SK-N-SH (cell line): ENCODE measurements at regions not wholly inside any gene's neighbourhood (a gene's known extent, or its start where the extent isn't known, plus 50 kb on each side); places are given as distances from the start of the nearest gene placed in this dataset.

ENCODE experiments used
- CTCF ChIA-PET: fragments of 300-600, 350-600 bp; formaldehyde crosslinking; extraction: SDS; loops from one replicate; lab custom pipeline; 2021; lab: Yijun Ruan, JAX
- POLR2A ChIA-PET: fragments of 350-600 bp; sonication (Branson Sonifier 250); formaldehyde crosslinking; extraction: SDS; loops from one replicate; lab custom pipeline; 2020; ENCODE audit warnings: antibody characterized with exemption, inconsistent platforms; lab: Yijun Ruan, JAX
- DNase-seq: peaks from one replicate; pipeline ENCODE4 v3.0.0; 2012
- H2AFZ ChIP-seq: fragments of 200-600 bp; sonication (generic); 2 replicates; pipeline ENCODE4 v1.8.1; 2016; ENCODE audit warnings: antibody characterized with exemption, mild to moderate bottlenecking, low read depth
- H3F3A ChIP-seq: fragments of 200-600 bp; sonication (generic); replicated peaks from 2 replicates; pipeline ENCODE3; 2016; ENCODE audit warnings: antibody characterized with exemption, mild to moderate bottlenecking; ENCODE audit not compliant: insufficient read depth
- H3K27ac ChIP-seq, 2 experiments: fragments of 200-500 bp in 1 of 2; fragments of 200-600 bp in 1 of 2; sonication (Bioruptor generic) in 1 of 2; sonication (generic), shearing (Covaris generic) in 1 of 2; 2 replicates each; pipeline versions ENCODE4 v1.5.1 to v1.6.1; 2014 to 2016; ENCODE audit warnings: low read depth in 2 of 2, inconsistent platforms in 1 of 2, low read length in 1 of 2, mild to moderate bottlenecking in 1 of 2, mixed read lengths in 1 of 2
- H3K27me3 ChIP-seq: fragments of 200-600 bp; sonication (generic), shearing (Covaris generic); 2 replicates; pipeline ENCODE4 v1.6.1; 2016; ENCODE audit warnings: mixed run types; ENCODE audit not compliant: insufficient read depth
- H3K36me3 ChIP-seq, 2 experiments: fragments of 200-500 bp in 1 of 2; fragments of 200-600 bp in 1 of 2; sonication (Bioruptor generic) in 1 of 2; sonication (generic) in 1 of 2; replicated peaks in 1 of 2; 2 replicates each; pipeline versions ENCODE3 to v1.5.1; 2014 to 2016; ENCODE audit warnings: low read length in 1 of 2, mild to moderate bottlenecking in 1 of 2; ENCODE audit not compliant: insufficient read depth in 2 of 2, control insufficient read depth in 1 of 2
- H3K4me1 ChIP-seq, 2 experiments: fragments of 200-500 bp in 1 of 2; fragments of 200-600 bp in 1 of 2; sonication (Bioruptor generic) in 1 of 2; sonication (generic), shearing (Covaris generic) in 1 of 2; 2 replicates each; pipeline versions ENCODE4 v1.5.1 to v1.6.1; 2014 to 2016; ENCODE audit warnings: low read depth in 1 of 2, low read length in 1 of 2, mixed run types in 1 of 2; ENCODE audit not compliant: insufficient read depth in 2 of 2, control insufficient read depth in 1 of 2
- H3K4me2 ChIP-seq: fragments of 200-600 bp; sonication (generic), shearing (Covaris generic); 2 replicates; pipeline ENCODE4 v1.6.1; 2017; ENCODE audit warnings: mixed run types
- H3K4me3 ChIP-seq, 2 experiments: fragments of 200-500 bp in 1 of 2; fragments of 200-600 bp in 1 of 2; sonication (Bioruptor generic) in 1 of 2; sonication (generic), shearing (Covaris generic) in 1 of 2; 2 replicates each; pipeline versions ENCODE4 v1.5.1 to v1.8.1; 2014 to 2016; ENCODE audit warnings: low read depth in 2 of 2, inconsistent platforms in 1 of 2, low read length in 1 of 2, mild to moderate bottlenecking in 1 of 2, mixed read lengths in 1 of 2, moderate library complexity in 1 of 2
- H3K79me2 ChIP-seq: fragments of 200-600 bp; sonication (generic); 2 replicates; pipeline ENCODE4 v1.8.1; 2017; ENCODE audit warnings: mild to moderate bottlenecking; ENCODE audit not compliant: insufficient read depth
- H3K9ac ChIP-seq: fragments of 200-600 bp; sonication (generic); 2 replicates; pipeline ENCODE4 v1.6.1; 2017; ENCODE audit warnings: mixed run types
- H3K9me2 ChIP-seq: fragments of 200-600 bp; sonication (generic); 2 replicates; pipeline ENCODE4 v1.6.1; 2017; ENCODE audit warnings: mixed run types
- H3K9me3 ChIP-seq: fragments of 200-600 bp; sonication (generic); 2 replicates; pipeline ENCODE4 v1.6.1; 2017; ENCODE audit warnings: mixed run types, mild to moderate bottlenecking, moderate library complexity
- H4K20me1 ChIP-seq: fragments of 200-600 bp; sonication (generic); 2 replicates; pipeline ENCODE4 v1.6.1; 2017; ENCODE audit warnings: mild to moderate bottlenecking, mixed run types; ENCODE audit not compliant: insufficient read depth
- CHD2 ChIP-seq: fragments of 150-350 bp; IDR thresholded peaks from 2 replicates; pipeline ENCODE4 v1.6.1; 2018; ENCODE audit warnings: low read length; ENCODE audit not compliant: partially characterized antibody
- CTCF ChIP-seq: fragments of 200-600 bp; sonication (generic); IDR thresholded peaks from 2 replicates; pipeline ENCODE4 v1.6.1; 2017; ENCODE audit warnings: antibody characterized with exemption, mild to moderate bottlenecking, moderate library complexity
- ELF1 ChIP-seq: IDR thresholded peaks from 2 replicates; pipeline ENCODE4 v1.4.0; 2012
- EP300 ChIP-seq, 2 experiments: IDR thresholded peaks; 2 replicates each; pipeline versions ENCODE4 v1.4.0 to v1.6.1; 2012; ENCODE audit warnings: borderline replicate concordance in 1 of 2, low read depth in 1 of 2, low read length in 1 of 2
- FOXJ3 ChIP-seq: sonication (generic); formaldehyde crosslinking; IDR thresholded peaks from 2 replicates; pipeline ENCODE4 v1.5.1; 2020; ENCODE audit warnings: mild to moderate bottlenecking, missing genetic modification reagents
- GABPA ChIP-seq: IDR thresholded peaks from 2 replicates; pipeline ENCODE4 v1.4.0; 2012; ENCODE audit warnings: low read depth, mild to moderate bottlenecking
- GATA2 ChIP-seq: sonication (generic); formaldehyde crosslinking; IDR thresholded peaks from 2 replicates; pipeline ENCODE4 v1.5.0; 2020; ENCODE audit warnings: mild to moderate bottlenecking, missing genetic modification reagents
- JUND ChIP-seq: IDR thresholded peaks from 2 replicates; pipeline ENCODE4 v1.4.0; 2012
- MAX ChIP-seq: IDR thresholded peaks from 2 replicates; pipeline ENCODE4 v1.4.0; 2012; ENCODE audit warnings: low read depth
- MEF2A ChIP-seq: IDR thresholded peaks from 2 replicates; pipeline ENCODE4 v1.4.0; 2012; ENCODE audit warnings: low read depth, borderline replicate concordance
- NFIC ChIP-seq: IDR thresholded peaks from 2 replicates; pipeline ENCODE4 v1.4.0; 2012; ENCODE audit warnings: borderline replicate concordance
- PBX3 ChIP-seq: IDR thresholded peaks from 2 replicates; pipeline ENCODE4; 2012
- POLR2AphosphoS5 ChIP-seq: IDR thresholded peaks from 2 replicates; pipeline ENCODE4 v1.6.1; 2012; ENCODE audit warnings: low read depth, low read length
- RCOR1 ChIP-seq: fragments of 150-350 bp; IDR thresholded peaks from 2 replicates; pipeline ENCODE4 v1.6.1; 2017; ENCODE audit warnings: antibody characterized with exemption, low read length
- SIN3A ChIP-seq: IDR thresholded peaks from 2 replicates; pipeline ENCODE4 v1.6.1; 2012; ENCODE audit warnings: low read depth, mild to moderate bottlenecking, low read length, moderate library complexity, borderline replicate concordance
- TAF1 ChIP-seq: IDR thresholded peaks from 2 replicates; pipeline ENCODE4 v1.6.1; 2012; ENCODE audit warnings: low read depth, mild to moderate bottlenecking, low read length, moderate library complexity, borderline replicate concordance
- USF2 ChIP-seq: fragments of 150-350 bp; IDR thresholded peaks from 2 replicates; pipeline ENCODE4 v1.6.1; 2017; ENCODE audit warnings: antibody characterized with exemption, low read length, low read depth, borderline replicate concordance
- YY1 ChIP-seq: IDR thresholded peaks from 2 replicates; pipeline ENCODE4 v1.4.0; 2012; ENCODE audit warnings: low read depth, mild to moderate bottlenecking
- WGBS: methylation state at CpG from one replicate; pipeline ENCODE4 v1.1.6; 2017; ENCODE audit warnings: low lambda C conversion rate; 5-methylcytosine and 5-hydroxymethylcytosine counted together

- CTCF ChIA-PET: interaction anchor here (1.3 to 1.5 kb wide), 2 partner anchors 10 to 12 kb away, joined by 4 to 5 read pairs; no protein-coding TSS in a partner anchor
- Histone ChIP-seq H3K4me3 (no peak overlapping the region), H3K9ac (no peak overlapping the region), H3F3A (peaks cover 14% of the 10 kb centered on the region), H3K4me1 (no peaks in the 10 kb centered on the region; a peak in 1 of 4 replicates), H3K79me2 (no peaks in the 10 kb centered on the region), H3K27me3 (no peaks in the 10 kb centered on the region), H3K27ac (no peak overlapping the region), H3K9me2 (0 out of 2 replicates have a peak, but pooled peaks cover 6% of the 10 kb centered on the region), H3K4me2 (no peak overlapping the region), H3K36me3 (no peaks in the 10 kb centered on the region), H2AFZ (no peak overlapping the region), H3K9me3 (no peaks in the 10 kb centered on the region), H4K20me1 (no peaks in the 10 kb centered on the region)
- TF ChIP-seq NFIC (no peak), MAX (no peak), USF2 (no peak), POLR2AphosphoS5 (no peak), RCOR1 (no peak), CTCF (no peak), ELF1 (no peak), TAF1 (no peak), PBX3 (no peak), GABPA (no peak), CHD2 (no peak)
- WGBS: 70% methylated on average over 5 of the region's 5 CpGs
- POLR2A ChIA-PET: no interaction called here
- DNase-seq: no peak
Observed at GRCh38 chr10:9010931-9011670, 956.6 kb downstream of the GATA3 start.

GRCh38 chr10:9012312-9012711, 957.8 kb downstream of the GATA3 start:
- H3K4me3 ChIP-seq: no peak overlapping the region
- H3F3A ChIP-seq: peaks cover 14% of the 10 kb centered on the region
- POLR2A ChIA-PET: no interaction called here
- H3K4me2 ChIP-seq: no peak overlapping the region
- no peaks in the 10 kb centered on the region for H3K9me3 ChIP-seq
- no peak for TF ChIP-seq JUND
- TF ChIP-seq EP300 (IDR thresholded peaks at IDR 0.05; ENCODE audit: borderline replicate concordance in 1 of 2, low read depth in 1 of 2, low read length in 1 of 2): no peak
- TF ChIP-seq CTCF: no peak
- TF ChIP-seq FOXJ3 (CRISPR knock-in tag): no peak
- TF ChIP-seq SIN3A: no peak
- TF ChIP-seq MEF2A: no peak
- no peak for TF ChIP-seq GATA2 (CRISPR knock-in tag)
- no peak for TF ChIP-seq MAX
- TF ChIP-seq PBX3: no peak
- TF ChIP-seq YY1: no peak
- TF ChIP-seq, all 33 proteins: peak for 0
- Histone ChIP-seq H3K27ac (no peak overlapping the region), H3K27me3 (no peaks in the 10 kb centered on the region), H2AFZ (no peak overlapping the region), H3K9ac (no peak overlapping the region), H3K4me1 (no peaks in the 10 kb centered on the region; a peak in 1 of 4 replicates), H4K20me1 (no peaks in the 10 kb centered on the region), H3K36me3 (no peaks in the 10 kb centered on the region), H3K9me2 (0 out of 2 replicates have a peak, but pooled peaks cover 6% of the 10 kb centered on the region), H3K79me2 (no peaks in the 10 kb centered on the region)
- CTCF ChIA-PET: no interaction called here
- WGBS: 13% methylated on average over 1 of the region's 1 CpG
- no peak for DNase-seq
